ENCODE measurements at regions not wholly inside any gene's neighbourhood (a gene's known extent, or its start where the extent isn't known, plus 50 kb on each side); places are given as distances from the start of the nearest gene placed in this dataset.

GRCh38 chr3:87509401-87509800 lies 233.0 kb upstream of the POU1F1 start:
- TF ChIP-seq FOS (IDR thresholded peaks at IDR 0.05; ENCODE audit: borderline replicate concordance, insufficient read depth, low read length): no peak
- TF ChIP-seq CTCF (IDR thresholded peaks at IDR 0.05; ENCODE audit: extremely low read depth in 1 of 2, insufficient read depth in 1 of 2, low read depth in 1 of 2, low read length in 2 of 2): no peak
- TF ChIP-seq EZH2 (IDR thresholded peaks at IDR 0.05; ENCODE audit: borderline replicate concordance, low read depth, low read length, severe bottlenecking): no peak
- no peak for TF ChIP-seq MYC (IDR thresholded peaks at IDR 0.05; ENCODE audit: low read depth, low read length)
- no peak for TF ChIP-seq JUN (IDR thresholded peaks at IDR 0.05; ENCODE audit: borderline replicate concordance, insufficient read depth, insufficient read length, low read depth)
- no peak for TF ChIP-seq GATA2 (IDR thresholded peaks at IDR 0.05; ENCODE audit: insufficient read depth, insufficient read length, low read depth, low read length)
- TF ChIP-seq POLR2AphosphoS5 (IDR thresholded peaks at IDR 0.05; ENCODE audit: insufficient read depth, low read depth, low read length): no peak
- intact Hi-C loops (cut with micrococcal nuclease) (no loop called here), dilution Hi-C loops (cut with MboI; ENCODE audit: extremely low pct_ligation_motif_present, low sequenced_read_pairs) (no loop called here)
- Histone ChIP-seq H3K4me2 (ENCODE audit: insufficient read depth, low read length) (no peak overlapping the region), H3K4me3 (replicated peaks in 1 of 3; ENCODE audit: insufficient read depth in 1 of 3, low read depth in 1 of 3, low read length in 3 of 3) (no peak overlapping the region), H4K20me1 (replicated peaks; ENCODE audit: control insufficient read depth, extremely low read depth, insufficient read depth, low read length) (no peaks in the 10 kb centered on the region), H3K9me1 (replicated peaks; ENCODE audit: control insufficient read depth, extremely low read depth, insufficient read depth, low read length) (no peaks in the 10 kb centered on the region), H3K9ac (replicated peaks; ENCODE audit: extremely low read depth, insufficient read depth, low read length) (no peak overlapping the region), H3K27me3 (ENCODE audit: control insufficient read depth in 2 of 2, insufficient read depth in 2 of 2, low read length in 2 of 2) (peaks cover 0 to 3% of the 10 kb centered on the region in 2 experiments), H3K36me3 (ENCODE audit: control insufficient read depth in 2 of 2, extremely low read depth in 1 of 2, insufficient read depth in 2 of 2, low read length in 2 of 2) (no peaks in the 10 kb centered on the region), H3K4me1 (ENCODE audit: control insufficient read depth, extremely low read depth, insufficient read depth, low read length) (no peaks in the 10 kb centered on the region), H2AFZ (ENCODE audit: low read depth, low read length) (no peak overlapping the region), H3K9me3 (replicated peaks; ENCODE audit: control insufficient read depth, insufficient read depth, low read length) (no peaks in the 10 kb centered on the region), H3K79me2 (ENCODE audit: control insufficient read depth, insufficient read depth, low read length) (no peaks in the 10 kb centered on the region), H3K27ac (ENCODE audit: insufficient read depth, low read depth, low read length) (no peak overlapping the region)
- ChIA-PET CTCF (no interaction called here), POLR2A (no interaction called here)
- FAIRE-seq (no peak), DNase-seq (ENCODE audit: low read depth, low spot score) (no peak)
- BruUV-seq (replicated peaks): no TSS peak
